Testis (tissue), 2 donors: ENCODE measurements at regions not wholly inside any gene's neighbourhood (a gene's known extent, or its start where the extent isn't known, plus 50 kb on each side); places are given as distances from the start of the nearest gene placed in this dataset.
"Not testable (repeated sequence)": the region's sequence is repeated elsewhere in the genome, so short reads cannot be mapped to it uniquely, and the experiment has no call there.

Source experiments
- DNase-seq: peaks from one replicate; pipeline ENCODE4 v3.0.0-alpha.2; 2019
- H3K27ac ChIP-seq, 2 donors: fragments of 200-600 bp; sonication (generic); one replicate each; pipeline ENCODE4 v1.5.1; 2019
- H3K27me3 ChIP-seq: fragments of 200-600 bp; sonication (generic); one replicate; pipeline ENCODE4 v1.5.1; 2019
- H3K36me3 ChIP-seq: fragments of 200-600 bp; sonication (generic); one replicate; pipeline ENCODE4 v1.5.1; 2017; ENCODE audit warnings: low read depth; ENCODE audit errors: missing control alignments
- H3K4me1 ChIP-seq: fragments of 200-600 bp; sonication (generic); one replicate; pipeline ENCODE4 v1.5.1; 2019
- H3K4me3 ChIP-seq, 2 donors: fragments of 200-600 bp; sonication (generic); one replicate each; pipeline ENCODE4 v1.5.1; 2017 to 2019
- H3K9me3 ChIP-seq: fragments of 200-600 bp; sonication (generic); one replicate; pipeline ENCODE4 v1.5.1; 2017
- POLR2A ChIP-seq: fragments of 450-650 bp; IDR thresholded peaks from one replicate; pipeline ENCODE4 v1.6.1; 2017; ENCODE audit warnings: antibody characterized with exemption, mild to moderate bottlenecking, moderate library complexity
- WGBS, 2 donors: methylation state at CpG; one replicate each; pipeline ENCODE4 v1.1.5; 2018; 5-methylcytosine and 5-hydroxymethylcytosine counted together
- intact Hi-C: fragments of 100-400 bp; cut with DNase I; formaldehyde crosslinking; loops from one replicate; pipeline ENCODE4 v1.15.1; 2023; ENCODE audit warnings: low total_unique reads
- TF ChIP-seq, protein P1 (sequence below), 3 experiments: fragments of 450-650 bp in 2 of 3; fragments of 200-600 bp in 1 of 3; sonication (generic) in 1 of 3; IDR thresholded peaks; one replicate each; pipeline ENCODE4 v1.5.1; 2016 to 2019; ENCODE audit warnings: antibody characterized with exemption in 3 of 3, mild to moderate bottlenecking in 2 of 3, moderate library complexity in 1 of 3

DNA sequence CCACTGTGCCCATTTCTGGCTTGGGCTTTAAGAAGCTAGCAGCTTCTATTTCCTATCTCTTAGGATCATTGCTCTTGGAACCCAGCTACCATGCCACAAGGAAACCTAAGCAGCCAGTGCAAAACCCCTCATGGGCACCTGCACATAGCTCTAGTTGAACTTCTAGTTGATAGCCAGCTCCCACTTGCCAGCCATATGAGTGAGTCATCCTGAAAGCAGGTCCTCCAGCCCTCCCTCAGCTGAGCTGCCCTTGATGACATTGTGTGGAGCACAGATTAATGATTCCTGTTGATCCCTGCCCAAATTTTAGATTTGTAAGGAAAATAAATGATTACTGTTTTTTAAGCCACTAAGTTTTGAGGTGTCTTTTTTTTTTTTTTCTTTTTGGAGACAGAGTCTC is 234.2 kb upstream of the FBXO33 start:
- Histone ChIP-seq H3K4me3 (no peak overlapping the region), H3K27me3 (no peaks in the 10 kb centered on the region), H3K27ac (no peak overlapping the region), H3K9me3 (no peaks in the 10 kb centered on the region), H3K36me3 (no peaks in the 10 kb centered on the region), H3K4me1 (no peaks in the 10 kb centered on the region)
- intact Hi-C loops = no loop called here
- TF ChIP-seq, protein P1, sequence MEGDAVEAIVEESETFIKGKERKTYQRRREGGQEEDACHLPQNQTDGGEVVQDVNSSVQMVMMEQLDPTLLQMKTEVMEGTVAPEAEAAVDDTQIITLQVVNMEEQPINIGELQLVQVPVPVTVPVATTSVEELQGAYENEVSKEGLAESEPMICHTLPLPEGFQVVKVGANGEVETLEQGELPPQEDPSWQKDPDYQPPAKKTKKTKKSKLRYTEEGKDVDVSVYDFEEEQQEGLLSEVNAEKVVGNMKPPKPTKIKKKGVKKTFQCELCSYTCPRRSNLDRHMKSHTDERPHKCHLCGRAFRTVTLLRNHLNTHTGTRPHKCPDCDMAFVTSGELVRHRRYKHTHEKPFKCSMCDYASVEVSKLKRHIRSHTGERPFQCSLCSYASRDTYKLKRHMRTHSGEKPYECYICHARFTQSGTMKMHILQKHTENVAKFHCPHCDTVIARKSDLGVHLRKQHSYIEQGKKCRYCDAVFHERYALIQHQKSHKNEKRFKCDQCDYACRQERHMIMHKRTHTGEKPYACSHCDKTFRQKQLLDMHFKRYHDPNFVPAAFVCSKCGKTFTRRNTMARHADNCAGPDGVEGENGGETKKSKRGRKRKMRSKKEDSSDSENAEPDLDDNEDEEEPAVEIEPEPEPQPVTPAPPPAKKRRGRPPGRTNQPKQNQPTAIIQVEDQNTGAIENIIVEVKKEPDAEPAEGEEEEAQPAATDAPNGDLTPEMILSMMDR (IDR thresholded peaks at IDR 0.05) = no peak
- no peak for TF ChIP-seq POLR2A
- no peak for DNase-seq

DNA sequence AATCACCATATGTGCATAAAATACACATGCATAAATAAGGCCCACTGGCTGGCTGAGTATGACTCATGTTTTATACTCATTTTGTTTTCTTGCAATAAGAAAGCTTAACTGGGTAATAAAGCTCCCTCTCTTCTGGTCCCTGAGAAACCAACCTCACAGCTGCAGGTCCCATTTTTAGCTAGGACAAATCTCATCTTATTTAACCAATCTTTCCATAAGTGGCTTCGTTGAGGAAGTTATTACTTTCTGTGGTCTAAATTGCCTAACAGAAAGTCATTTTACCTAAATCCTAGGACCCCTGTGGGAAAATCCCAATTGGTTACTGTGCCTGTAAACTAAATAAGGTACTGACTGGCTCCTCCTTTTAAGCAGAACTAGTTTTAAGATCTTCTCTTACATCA is 232.8 kb upstream of the FBXO33 start:
- intact Hi-C loops = no loop called here
- no peak for DNase-seq
- no peaks in the 10 kb centered on the region for H3K4me1 ChIP-seq
- no peak overlapping the region for H3K4me3 ChIP-seq
- H3K36me3 ChIP-seq = no peaks in the 10 kb centered on the region
- 68 to 83% methylated on average over 1 of the region's 1 CpG for WGBS, 2 donors
- TF ChIP-seq POLR2A = no peak
- TF ChIP-seq, protein P1 (IDR thresholded peaks at IDR 0.05) = no peak
- no peaks in the 10 kb centered on the region for H3K27me3 ChIP-seq
- no peaks in the 10 kb centered on the region for H3K9me3 ChIP-seq
- no peak overlapping the region for H3K27ac ChIP-seq

DNA sequence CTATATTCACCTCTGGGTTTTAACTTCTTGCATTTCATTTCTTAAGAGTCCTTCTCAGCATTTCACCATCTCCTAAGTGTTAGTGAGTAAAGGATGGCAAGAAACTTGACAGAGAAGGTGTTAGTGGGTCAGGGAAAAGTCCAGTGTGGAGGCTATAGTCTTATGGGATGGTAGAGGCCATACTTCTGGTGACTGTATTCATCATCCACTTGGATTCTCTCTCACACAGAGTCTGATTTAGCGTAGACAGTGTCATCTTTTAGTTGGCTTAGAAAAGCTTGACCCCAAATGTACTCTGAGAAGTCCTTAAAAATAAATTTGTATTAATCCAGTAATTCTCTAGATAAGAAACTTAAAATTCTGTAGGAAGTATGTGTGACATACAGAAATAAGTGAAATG is 232.4 kb upstream of the FBXO33 start:
- Histone ChIP-seq H3K4me1 (no peaks in the 10 kb centered on the region), H3K36me3 (no peaks in the 10 kb centered on the region), H3K9me3 (no peaks in the 10 kb centered on the region), H3K27ac (no peak overlapping the region), H3K27me3 (no peaks in the 10 kb centered on the region), H3K4me3 (no peak overlapping the region)
- TF ChIP-seq POLR2A = no peak
- TF ChIP-seq, protein P1 (IDR thresholded peaks at IDR 0.05) = no peak
- intact Hi-C loops = no loop called here
- no peak for DNase-seq
- 94% methylated on average over 1 of the region's 1 CpG for WGBS, 2 donors

DNA sequence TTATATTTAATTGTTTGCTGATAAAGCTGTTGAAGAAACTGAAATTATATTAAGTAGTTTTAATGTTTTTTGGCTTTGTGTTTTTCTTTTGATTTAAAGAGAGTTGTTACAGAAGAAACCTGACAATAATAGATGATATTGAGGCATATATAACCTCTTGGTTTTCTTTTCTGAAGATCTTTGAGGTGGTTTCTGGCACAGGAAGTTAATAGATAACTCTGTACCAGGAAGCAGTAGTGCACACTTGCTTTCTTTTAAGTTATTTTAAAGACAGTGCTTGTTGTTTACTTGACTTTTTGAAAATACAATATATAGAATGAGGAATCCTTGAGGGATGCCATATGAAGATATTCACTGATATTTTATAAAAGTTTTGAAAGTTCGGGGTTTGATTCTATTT is 209.0 kb upstream of the FBXO33 start:
- H3K4me3 ChIP-seq = no peak overlapping the region
- intact Hi-C loops = no loop called here
- H3K27me3 ChIP-seq = no peaks in the 10 kb centered on the region

DNA sequence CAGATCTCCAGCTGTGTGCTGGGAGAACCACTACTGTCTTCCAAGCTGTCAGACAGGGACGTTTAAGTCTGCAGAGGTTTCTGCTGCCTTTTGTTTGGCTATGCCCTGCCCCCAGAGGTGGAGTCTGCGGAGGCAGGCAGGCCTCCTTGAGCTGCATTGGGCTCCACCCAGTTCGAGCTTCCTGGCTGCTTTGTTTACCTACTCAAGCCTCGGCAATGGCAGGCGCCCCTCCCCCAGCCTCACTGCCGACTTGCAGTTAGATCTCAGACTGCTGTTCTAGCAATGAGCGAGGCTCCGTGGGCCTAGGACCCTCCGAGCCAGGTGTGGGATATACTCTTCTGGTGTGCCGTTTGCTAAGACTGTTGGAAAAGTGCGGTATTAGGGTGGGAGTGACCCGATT is 206.8 kb upstream of the FBXO33 start:
- H3K9me3 ChIP-seq, intact Hi-C loops, H3K27me3 ChIP-seq, H3K4me1 ChIP-seq, H3K27ac ChIP-seq, H3K36me3 ChIP-seq, DNase-seq, H3K4me3 ChIP-seq: not testable (repeated sequence)
- 66 to 73% methylated on average over 2 to 12 of the region's 12 CpGs for WGBS, 2 donors

More for the DNA sequence above, 209.0 kb upstream of the FBXO33 start:
- Histone ChIP-seq H3K4me1 (no peaks in the 10 kb centered on the region), H3K36me3 (no peaks in the 10 kb centered on the region), H3K27ac (no peak overlapping the region), H3K9me3 (no peaks in the 10 kb centered on the region)
- WGBS, 2 donors = 79 to 91% methylated on average over 1 of the region's 1 CpG
- DNase-seq = no peak
- TF ChIP-seq POLR2A = no peak
- TF ChIP-seq, protein P1 (IDR thresholded peaks at IDR 0.05) = no peak
